Activated effector memory CD4-positive, alpha-beta T cell treated with Interleukin-2 at 50 U/mL for 16 hours (primary cell): ENCODE measurements at regions not wholly inside any gene's neighbourhood (a gene's known extent, or its start where the extent isn't known, plus 50 kb on each side); places are given as distances from the start of the nearest gene placed in this dataset.

Experiments
- DNase-seq: peaks from one replicate; pipeline ENCODE4 v3.0.0-alpha.2; 2020

GRCh38 chr14:87229131-87229530 lies 763.9 kb downstream of the GALC start:
- no peak for DNase-seq

GRCh38 chr14:87217023-87217422 lies 776.0 kb downstream of the GALC start:
- DNase-seq = no peak

GRCh38 chr14:87214558-87214957 lies 778.4 kb downstream of the GALC start:
- no peak for DNase-seq

- no peak for DNase-seq
Observed at GRCh38 chr14:87207756-87208155, 785.2 kb downstream of the GALC start.

- no peak for DNase-seq
Observed at GRCh38 chr14:87205811-87206210, 787.2 kb downstream of the GALC start.

- no peak for DNase-seq
Observed at GRCh38 chr14:87203346-87203745, 789.6 kb downstream of the GALC start.

- no peak for DNase-seq
Observed at GRCh38 chr14:87199381-87199780, 793.6 kb downstream of the GALC start.

- no peak for DNase-seq
Observed at GRCh38 chr14:87196436-87196835, 796.5 kb downstream of the GALC start.

- no peak for DNase-seq
Observed at GRCh38 chr14:87187786-87188185, 805.2 kb downstream of the GALC start.

- no peak for DNase-seq
Observed at GRCh38 chr14:87186737-87187136, 806.2 kb downstream of the GALC start.

GRCh38 chr14:87185961-87186560 lies 806.9 kb downstream of the GALC start:
- DNase-seq = no peak

- DNase-seq = no peak
Observed at GRCh38 chr14:87184180-87184579, 808.8 kb downstream of the GALC start.

- DNase-seq = no peak
Observed at GRCh38 chr14:87181288-87181687, 811.7 kb downstream of the GALC start.

GRCh38 chr14:87179936-87180335 lies 813.0 kb downstream of the GALC start:
- no peak for DNase-seq

GRCh38 chr14:87178277-87178676 lies 814.7 kb downstream of the GALC start:
- no peak for DNase-seq

GRCh38 chr14:87175175-87175574 lies 817.8 kb downstream of the GALC start:
- DNase-seq = no peak

- no peak for DNase-seq
Observed at GRCh38 chr14:87171141-87171540, 821.8 kb downstream of the GALC start.

GRCh38 chr14:87170179-87170578 lies 822.8 kb downstream of the GALC start:
- no peak for DNase-seq

GRCh38 chr14:87169362-87169761 lies 823.6 kb downstream of the GALC start:
- no peak for DNase-seq

- no peak for DNase-seq
Observed at GRCh38 chr14:87161502-87161901, 831.5 kb downstream of the GALC start.

GRCh38 chr14:87160989-87161388 lies 832.0 kb downstream of the GALC start:
- no peak for DNase-seq

GRCh38 chr14:87158283-87158682 lies 834.7 kb downstream of the GALC start:
- no peak for DNase-seq

GRCh38 chr14:87156878-87157277 lies 836.1 kb downstream of the GALC start:
- no peak for DNase-seq

GRCh38 chr14:87155856-87156488 lies 837.0 kb downstream of the GALC start:
- DNase-seq = no peak

GRCh38 chr14:87153901-87154300 lies 839.1 kb downstream of the GALC start:
- no peak for DNase-seq
